ENCODE measurements at regions not wholly inside any gene's neighbourhood (a gene's known extent, or its start where the extent isn't known, plus 50 kb on each side); places are given as distances from the start of the nearest gene placed in this dataset.

GRCh38 chr4:43903456-43903855 is 545.2 kb downstream of the KCTD8 start:
- no peak for DNase-seq
- Histone ChIP-seq H3K9me3 (no peaks in the 10 kb centered on the region), H3K27ac (no peak overlapping the region), H3K36me3 (no peaks in the 10 kb centered on the region), H3K4me3 (no peak overlapping the region), H3K4me1 (no peaks in the 10 kb centered on the region), H3K27me3 (no peaks in the 10 kb centered on the region)
- no peak for TF ChIP-seq POLR2A (IDR thresholded peaks at IDR 0.05)
- TF ChIP-seq, protein P1, sequence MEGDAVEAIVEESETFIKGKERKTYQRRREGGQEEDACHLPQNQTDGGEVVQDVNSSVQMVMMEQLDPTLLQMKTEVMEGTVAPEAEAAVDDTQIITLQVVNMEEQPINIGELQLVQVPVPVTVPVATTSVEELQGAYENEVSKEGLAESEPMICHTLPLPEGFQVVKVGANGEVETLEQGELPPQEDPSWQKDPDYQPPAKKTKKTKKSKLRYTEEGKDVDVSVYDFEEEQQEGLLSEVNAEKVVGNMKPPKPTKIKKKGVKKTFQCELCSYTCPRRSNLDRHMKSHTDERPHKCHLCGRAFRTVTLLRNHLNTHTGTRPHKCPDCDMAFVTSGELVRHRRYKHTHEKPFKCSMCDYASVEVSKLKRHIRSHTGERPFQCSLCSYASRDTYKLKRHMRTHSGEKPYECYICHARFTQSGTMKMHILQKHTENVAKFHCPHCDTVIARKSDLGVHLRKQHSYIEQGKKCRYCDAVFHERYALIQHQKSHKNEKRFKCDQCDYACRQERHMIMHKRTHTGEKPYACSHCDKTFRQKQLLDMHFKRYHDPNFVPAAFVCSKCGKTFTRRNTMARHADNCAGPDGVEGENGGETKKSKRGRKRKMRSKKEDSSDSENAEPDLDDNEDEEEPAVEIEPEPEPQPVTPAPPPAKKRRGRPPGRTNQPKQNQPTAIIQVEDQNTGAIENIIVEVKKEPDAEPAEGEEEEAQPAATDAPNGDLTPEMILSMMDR (IDR thresholded peaks at IDR 0.05) = no peak
- intact Hi-C loops (cut with DNase I; ENCODE audit: low total_unique reads) = no loop called here

GRCh38 chr4:43918377-43918776 is 530.2 kb downstream of the KCTD8 start:
- TF ChIP-seq, protein P1 (IDR thresholded peaks at IDR 0.05) = no peak
- no peak for TF ChIP-seq POLR2A (IDR thresholded peaks at IDR 0.05)
- no peaks in the 10 kb centered on the region for H3K36me3 ChIP-seq
- H3K4me1 ChIP-seq = no peaks in the 10 kb centered on the region
- no peak overlapping the region for H3K27ac ChIP-seq
- H3K4me3 ChIP-seq = no peak overlapping the region
- no peaks in the 10 kb centered on the region for H3K27me3 ChIP-seq
- no peaks in the 10 kb centered on the region for H3K9me3 ChIP-seq
- intact Hi-C loops (cut with DNase I; ENCODE audit: low total_unique reads) = no loop called here
- DNase-seq = no peak

DNA sequence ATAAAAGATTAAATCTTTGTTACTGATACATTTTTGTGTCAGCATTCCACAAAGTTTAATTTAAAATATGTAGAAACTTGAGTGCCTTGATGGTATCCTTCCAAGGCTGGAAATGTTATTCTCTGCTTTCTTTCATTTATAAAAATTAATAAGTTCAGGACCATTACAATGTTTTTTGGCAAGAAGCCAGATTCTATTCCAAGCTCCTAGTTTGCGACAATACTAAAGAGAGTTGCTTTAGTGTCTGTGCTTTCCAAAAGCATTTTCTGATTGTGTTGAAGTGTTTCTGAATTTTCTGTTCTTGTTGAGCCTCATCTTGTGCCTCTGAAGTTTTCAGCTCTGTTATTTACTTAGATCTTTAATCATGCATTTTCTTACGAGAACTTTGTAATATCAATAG is 516.2 kb downstream of the KCTD8 start:
- Histone ChIP-seq H3K9me3 (no peaks in the 10 kb centered on the region), H3K36me3 (no peaks in the 10 kb centered on the region), H3K4me3 (no peak overlapping the region), H3K27ac (no peak overlapping the region), H3K27me3 (no peaks in the 10 kb centered on the region), H3K4me1 (no peaks in the 10 kb centered on the region)
- intact Hi-C loops (cut with DNase I; ENCODE audit: low total_unique reads) = no loop called here
- no peak for TF ChIP-seq POLR2A (IDR thresholded peaks at IDR 0.05)
- TF ChIP-seq, protein P1 (IDR thresholded peaks at IDR 0.05) = no peak
- DNase-seq = no peak

GRCh38 chr4:43943998-43944397 is 504.6 kb downstream of the KCTD8 start:
- Histone ChIP-seq H3K4me3 (no peak overlapping the region), H3K9me3 (no peaks in the 10 kb centered on the region), H3K27ac (no peak overlapping the region), H3K36me3 (no peaks in the 10 kb centered on the region), H3K27me3 (no peaks in the 10 kb centered on the region), H3K4me1 (no peaks in the 10 kb centered on the region)
- intact Hi-C loops (cut with DNase I; ENCODE audit: low total_unique reads) = no loop called here
- TF ChIP-seq POLR2A (IDR thresholded peaks at IDR 0.05) = no peak
- TF ChIP-seq, protein P1 (IDR thresholded peaks at IDR 0.05) = no peak
- DNase-seq = no peak

GRCh38 chr4:43959976-43960375 is 488.6 kb downstream of the KCTD8 start:
- Histone ChIP-seq H3K27me3 (no peaks in the 10 kb centered on the region), H3K36me3 (no peaks in the 10 kb centered on the region), H3K9me3 (no peaks in the 10 kb centered on the region), H3K4me1 (no peaks in the 10 kb centered on the region), H3K4me3 (no peak overlapping the region), H3K27ac (no peak overlapping the region)
- no peak for DNase-seq
- intact Hi-C loops (cut with DNase I; ENCODE audit: low total_unique reads) = no loop called here
- TF ChIP-seq, protein P1 (IDR thresholded peaks at IDR 0.05) = no peak
- TF ChIP-seq POLR2A (IDR thresholded peaks at IDR 0.05) = no peak

All from uterus (tissue), 3 donors.